ENCODE measurements at regions not wholly inside any gene's neighbourhood (a gene's known extent, or its start where the extent isn't known, plus 50 kb on each side); places are given as distances from the start of the nearest gene placed in this dataset.
"Not testable (repeated sequence)": the region's sequence is repeated elsewhere in the genome, so short reads cannot be mapped to it uniquely, and the experiment has no call there.

DNA sequence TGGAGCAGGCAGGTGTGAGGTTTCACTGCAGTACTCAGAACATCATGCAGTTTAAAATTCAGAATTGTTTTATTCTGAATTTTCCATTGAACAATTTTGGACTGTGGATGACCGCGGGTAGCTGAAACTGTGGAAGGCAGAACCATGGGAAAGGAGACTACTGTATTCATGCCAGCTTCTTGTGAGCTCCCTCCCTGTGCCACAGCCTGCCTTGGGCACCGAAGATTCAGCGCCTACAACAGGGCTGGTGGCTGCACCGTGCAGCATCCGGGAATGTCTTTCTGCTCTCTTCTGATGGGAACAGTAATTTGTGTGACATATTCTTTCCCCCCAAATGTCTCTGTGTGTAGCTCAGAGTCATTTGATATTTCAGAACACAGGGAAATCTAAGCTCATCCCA is 118.5 kb upstream of the NKX1-1 start:
- DNase-seq (ENCODE audit: low read depth), result no peak

- no peak for DNase-seq (ENCODE audit: low read depth)
Observed at GRCh38 chr4:1523907-1524636, 117.8 kb upstream of the NKX1-1 start.

- no peak for DNase-seq (ENCODE audit: low read depth)
Observed at GRCh38 chr4:1523506-1523905, 117.3 kb upstream of the NKX1-1 start.

- no peak for DNase-seq (ENCODE audit: low read depth)
Observed at GRCh38 chr4:1523033-1523432, 116.8 kb upstream of the NKX1-1 start.

- no peak for DNase-seq (ENCODE audit: low read depth)
Observed at GRCh38 chr4:1522606-1523005, 116.4 kb upstream of the NKX1-1 start.

DNA sequence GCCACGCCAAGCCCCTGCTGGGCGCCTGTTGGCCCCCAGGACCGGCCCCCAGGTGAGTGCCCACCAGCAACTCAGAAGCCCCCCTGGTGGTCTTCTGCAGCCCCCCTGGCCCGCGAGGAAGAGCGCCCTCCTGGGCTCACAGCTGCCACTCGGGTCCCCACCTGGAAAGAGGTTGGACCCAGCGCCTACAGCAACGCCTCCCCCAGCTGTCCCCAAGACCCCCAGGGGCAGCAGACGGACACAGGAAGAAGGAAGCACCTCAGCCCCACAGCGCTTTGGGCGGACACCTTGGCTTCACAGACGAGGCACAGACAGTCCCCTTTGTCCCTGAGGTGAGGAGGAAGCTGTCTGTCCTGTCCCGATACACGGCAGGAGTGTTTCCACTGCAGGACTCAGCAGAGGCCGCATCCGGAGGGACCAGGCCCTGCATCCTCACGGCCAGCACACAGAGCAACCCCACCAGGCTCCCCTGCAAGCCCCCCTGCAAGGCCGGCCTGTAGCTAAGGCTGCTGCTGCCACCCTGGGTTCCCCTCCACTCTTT is 115.6 kb upstream of the NKX1-1 start:
- DNase-seq (ENCODE audit: low read depth), result no peak

DNA sequence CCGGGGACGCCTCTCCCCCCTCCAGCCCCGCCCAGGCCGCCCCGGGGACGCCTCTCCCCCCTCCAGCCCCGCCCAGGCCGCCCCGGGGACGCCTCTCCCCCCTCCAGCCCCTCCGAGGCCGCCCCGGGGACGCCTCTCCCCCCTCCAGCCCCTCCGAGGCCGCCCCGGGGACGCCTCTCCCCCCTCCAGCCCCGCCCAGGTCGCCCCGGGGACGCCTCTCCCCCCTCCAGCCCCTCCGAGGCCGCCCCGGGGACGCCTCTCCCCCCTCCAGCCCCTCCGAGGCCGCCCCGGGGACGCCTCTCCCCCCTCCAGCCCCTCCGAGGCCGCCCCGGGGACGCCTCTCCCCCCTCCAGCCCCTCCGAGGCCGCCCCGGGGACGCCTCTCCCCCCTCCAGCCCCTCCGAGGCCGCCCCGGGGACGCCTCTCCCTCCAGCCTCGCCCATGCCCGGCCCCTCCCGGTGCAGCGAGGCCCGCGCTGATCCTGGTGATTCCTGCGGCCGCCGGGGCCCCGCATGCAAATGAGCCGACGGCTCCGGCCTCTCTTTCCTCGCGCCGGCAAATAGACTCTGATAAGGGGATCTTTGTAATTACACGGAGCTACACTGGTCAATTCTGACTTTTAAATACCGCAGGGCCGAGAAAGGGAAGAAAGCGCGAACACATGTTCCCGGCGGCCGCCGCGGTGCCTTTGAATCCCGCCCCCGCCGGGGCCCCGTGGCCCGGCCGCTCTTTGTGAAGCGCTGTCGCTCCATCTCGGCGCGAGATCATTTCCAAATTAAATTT is 114.7 kb upstream of the NKX1-1 start:
- not testable (repeated sequence) for DNase-seq (ENCODE audit: low read depth)

- DNase-seq (ENCODE audit: low read depth), result no peak
Observed at GRCh38 chr4:1519787-1520661, 113.8 kb upstream of the NKX1-1 start.

GRCh38 chr4:1518997-1519700 is 112.9 kb upstream of the NKX1-1 start:
- no peak for DNase-seq (ENCODE audit: low read depth)

DNA sequence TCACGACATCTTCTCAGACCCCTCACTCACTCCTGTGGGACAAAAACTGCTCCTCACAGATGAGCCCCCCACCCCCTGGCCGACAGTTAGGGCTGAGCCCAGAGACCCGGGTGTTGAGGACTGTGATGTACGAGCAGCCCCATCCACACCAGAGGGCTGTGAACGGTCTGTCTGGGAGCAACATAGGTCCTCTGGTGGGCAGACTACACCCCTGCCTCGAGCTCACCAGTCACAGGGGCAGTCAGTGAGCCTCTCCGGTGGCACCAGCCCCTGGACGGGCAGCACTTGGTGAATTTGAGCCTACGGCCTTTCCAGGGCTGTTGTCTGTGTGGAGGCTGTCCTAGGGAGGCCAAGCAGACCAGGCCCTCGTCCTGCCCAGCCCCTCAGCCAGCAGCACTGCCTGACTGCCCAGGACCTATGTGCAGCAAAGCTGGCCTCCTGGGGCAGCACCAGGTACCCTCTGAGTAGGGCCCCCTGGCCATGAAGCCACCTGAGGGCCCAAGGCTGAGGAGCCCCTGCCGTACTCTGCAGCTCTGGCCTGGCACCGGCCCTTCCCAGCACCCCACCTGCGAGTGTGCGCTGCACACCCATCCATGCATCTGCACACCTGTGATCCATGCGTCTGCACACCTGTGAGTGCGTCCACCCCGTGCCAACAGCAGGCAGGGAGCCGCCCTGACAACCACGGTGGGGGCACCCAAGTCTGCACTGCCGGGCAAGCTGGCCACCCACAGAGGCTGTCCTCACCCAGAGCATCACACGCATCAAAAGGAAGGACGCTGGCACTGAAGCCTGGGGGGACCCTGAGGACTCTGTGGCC is 111.6 kb upstream of the NKX1-1 start:
- DNase-seq (ENCODE audit: low read depth), result no peak

DNA sequence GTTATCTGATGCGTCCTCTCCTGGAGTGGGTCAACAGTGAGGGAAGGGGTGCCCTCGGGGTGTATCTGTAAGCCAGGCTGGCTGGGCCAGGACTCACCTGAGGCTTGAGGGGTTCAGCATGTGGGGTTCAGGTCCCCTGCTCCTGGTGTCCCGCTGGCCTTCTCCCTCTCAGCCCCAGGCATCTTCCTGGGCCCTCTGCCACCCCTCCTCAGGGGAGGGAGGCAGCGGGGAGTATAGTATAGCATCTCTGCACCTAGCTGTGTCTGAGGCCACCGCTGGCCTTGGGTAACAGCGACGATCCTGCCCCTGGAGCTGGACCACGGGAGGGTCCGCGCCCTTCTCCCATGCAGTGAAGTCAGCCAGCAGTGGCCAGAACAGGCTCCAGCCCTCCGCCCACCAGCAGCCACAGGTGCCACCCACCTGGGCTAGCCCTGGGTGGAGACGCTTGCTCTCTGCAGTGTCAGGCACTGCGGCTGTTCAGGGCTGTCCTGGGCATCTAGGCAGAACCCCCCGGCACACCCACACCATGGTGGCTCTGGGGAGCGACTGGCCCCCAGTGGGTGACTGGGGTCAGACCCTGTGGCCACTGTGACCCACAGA is 110.7 kb upstream of the NKX1-1 start:
- DNase-seq (ENCODE audit: low read depth), result no peak

DNA sequence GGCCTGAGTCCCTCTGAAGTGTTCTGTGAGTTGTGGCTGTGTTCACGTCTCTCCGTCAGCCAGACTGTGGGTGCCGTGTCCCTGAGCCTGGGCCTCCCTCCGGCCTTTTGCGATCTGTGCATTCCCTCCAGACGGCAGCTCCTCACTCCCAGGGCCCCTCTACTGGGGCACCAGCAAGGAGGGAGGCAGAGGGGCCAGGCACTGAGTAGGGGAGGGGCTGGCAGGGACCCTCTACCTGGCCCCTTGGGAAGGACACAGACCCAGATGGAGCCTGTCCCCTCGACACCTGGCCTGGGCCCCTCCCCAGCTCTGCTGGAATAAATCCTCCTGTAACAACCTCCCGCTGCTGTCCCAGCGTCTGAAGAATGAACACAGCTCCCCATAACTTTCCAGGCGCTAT is 110.0 kb upstream of the NKX1-1 start:
- DNase-seq (ENCODE audit: low read depth), result no peak

GRCh38 chr4:1515763-1516162 is 109.5 kb upstream of the NKX1-1 start:
- no peak for DNase-seq (ENCODE audit: low read depth)

DNA sequence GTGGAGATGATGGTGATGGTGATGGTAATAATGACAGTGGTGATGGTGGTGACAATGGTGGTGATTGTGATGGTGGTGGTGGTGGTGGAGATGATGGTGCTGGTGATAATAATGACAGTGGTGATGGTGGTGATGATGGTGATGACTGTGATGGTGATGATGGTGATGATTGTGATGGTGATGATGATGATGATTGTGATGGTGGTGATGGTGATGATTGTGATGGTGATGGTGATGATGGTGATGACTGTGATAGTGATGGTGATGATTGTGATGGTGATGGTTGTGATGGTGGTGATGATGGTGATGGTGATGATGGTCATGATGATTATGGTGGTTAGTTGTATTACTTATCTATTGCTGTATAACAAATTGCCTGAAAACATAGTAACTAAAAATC is 108.9 kb upstream of the NKX1-1 start:
- DNase-seq (ENCODE audit: low read depth), result no peak

DNA sequence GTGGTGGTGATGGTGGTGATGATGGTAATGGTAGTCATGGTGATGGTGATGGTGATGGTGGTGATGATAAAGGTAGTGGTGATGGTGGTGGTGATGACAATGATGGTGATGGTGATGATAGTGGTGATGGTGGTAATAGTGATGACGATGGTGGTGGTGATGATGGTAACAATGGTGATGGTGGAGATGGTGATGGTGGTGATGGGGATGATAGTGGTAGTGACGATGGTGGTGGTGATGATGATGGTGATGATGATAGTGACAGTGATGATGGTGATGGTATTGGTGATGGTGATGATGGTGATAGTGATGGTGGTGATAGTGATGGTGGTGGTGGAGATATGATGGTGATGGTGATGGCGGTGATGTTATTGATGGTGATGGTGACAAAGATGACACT is 108.4 kb upstream of the NKX1-1 start:
- DNase-seq (ENCODE audit: low read depth), result no peak

DNA sequence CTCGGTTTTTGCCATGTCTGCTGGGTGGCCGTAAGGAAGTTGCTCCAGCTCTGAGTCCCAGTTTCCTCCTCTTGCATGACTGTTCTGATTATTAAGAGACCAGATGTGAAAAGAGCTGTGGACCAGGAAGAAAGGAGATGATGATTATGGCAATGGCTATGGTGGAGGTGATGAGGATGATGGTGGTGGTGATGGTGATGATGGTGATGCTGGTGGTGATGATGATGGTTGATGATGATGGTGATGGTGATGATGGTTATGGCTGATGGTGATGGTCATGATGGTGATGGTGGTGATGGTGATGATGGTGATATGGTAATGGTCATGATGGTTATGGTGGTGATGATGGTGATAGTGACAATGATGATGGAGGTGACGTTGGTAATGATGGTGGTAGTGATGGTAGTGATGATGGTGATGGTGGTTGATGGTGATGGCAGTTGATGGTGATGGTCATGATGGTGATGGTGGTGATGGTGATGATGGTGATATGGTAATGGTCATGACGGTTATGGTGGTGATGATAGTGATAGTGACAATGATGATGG is 107.8 kb upstream of the NKX1-1 start:
- no peak for DNase-seq (ENCODE audit: low read depth)

GRCh38 chr4:1512738-1513660 is 106.8 kb upstream of the NKX1-1 start:
- peak; percentile 9 for DNase-seq (ENCODE audit: low read depth)

DNA sequence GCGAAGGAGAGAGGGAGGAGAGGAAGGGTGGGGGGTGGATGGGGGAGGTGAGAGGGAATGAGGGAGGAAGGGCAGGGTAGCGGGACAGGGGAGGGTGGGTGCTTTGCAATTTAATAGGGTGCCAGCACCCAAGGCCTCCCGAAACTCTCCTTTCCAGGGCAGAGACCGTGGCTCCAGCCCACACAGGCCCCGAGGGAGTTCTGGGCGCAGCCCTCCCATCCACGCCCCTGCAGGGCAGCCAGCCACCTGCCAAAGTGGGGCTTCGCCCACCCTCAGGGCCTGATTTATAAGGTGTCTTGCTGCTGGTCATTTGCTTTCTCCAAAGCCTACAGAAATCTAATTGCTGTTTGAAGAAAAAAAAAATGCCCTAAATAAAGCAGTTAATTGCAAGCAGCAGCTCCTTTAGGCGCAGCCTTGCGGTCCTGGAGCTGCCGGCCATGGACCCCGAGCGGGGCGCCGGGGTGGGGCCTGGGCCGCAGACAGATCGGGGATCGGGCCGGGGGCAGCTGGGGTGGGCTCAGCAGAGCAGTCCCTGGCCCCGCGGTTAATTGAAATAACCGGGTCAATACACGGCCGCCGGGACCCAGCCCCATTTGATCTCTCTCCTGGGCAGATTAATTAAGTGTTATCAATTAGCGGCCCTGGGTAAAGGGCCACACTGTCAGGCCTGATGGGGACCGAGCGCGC is 106.0 kb upstream of the NKX1-1 start:
- DNase-seq (ENCODE audit: low read depth), result no peak
